Fibroblast of villous mesenchyme (primary cell): ENCODE measurements at regions not wholly inside any gene's neighbourhood (a gene's known extent, or its start where the extent isn't known, plus 50 kb on each side); places are given as distances from the start of the nearest gene placed in this dataset.
"Not testable (repeated sequence)": the region's sequence is repeated elsewhere in the genome, so short reads cannot be mapped to it uniquely, and the experiment has no call there.

Experiments used
- DNase-seq: peaks from one replicate; pipeline ENCODE4 v3.0.0-alpha.2; 2010; ENCODE audit warnings: low read depth
- H3K4me3 ChIP-seq: 2 replicates; pipeline ENCODE4 v1.5.1; 2011; ENCODE audit warnings: low read depth, mild to moderate bottlenecking, low read length
- TF ChIP-seq, protein P1 (sequence below): IDR thresholded peaks from 2 replicates; pipeline ENCODE4 v1.5.1; 2012; ENCODE audit warnings: low read depth, mild to moderate bottlenecking, low read length; ENCODE audit not compliant: insufficient read depth

DNA sequence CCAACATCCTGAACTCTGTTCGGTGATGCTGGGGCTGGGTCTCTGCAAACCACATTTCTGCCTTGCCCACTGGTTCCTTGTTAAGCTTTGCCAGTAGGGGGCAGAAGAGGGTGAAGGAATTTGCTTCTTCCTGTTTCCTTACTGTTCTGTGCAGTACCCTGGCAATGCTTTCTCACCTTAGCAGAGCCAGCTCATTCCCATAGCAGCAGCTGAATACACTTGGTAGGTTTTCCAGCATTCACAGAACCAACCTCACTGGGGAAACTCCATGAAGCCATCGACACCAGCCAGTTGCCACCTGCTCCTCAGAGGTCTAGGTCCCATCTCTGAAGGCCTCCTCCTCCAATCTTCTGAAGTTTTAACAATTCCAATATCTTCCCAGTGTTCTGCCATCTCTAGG is 308.4 kb downstream of the PDCD6IP start:
- DNase-seq = peak; percentile 3
- H3K4me3 ChIP-seq = no peak overlapping the region
- TF ChIP-seq, protein P1, sequence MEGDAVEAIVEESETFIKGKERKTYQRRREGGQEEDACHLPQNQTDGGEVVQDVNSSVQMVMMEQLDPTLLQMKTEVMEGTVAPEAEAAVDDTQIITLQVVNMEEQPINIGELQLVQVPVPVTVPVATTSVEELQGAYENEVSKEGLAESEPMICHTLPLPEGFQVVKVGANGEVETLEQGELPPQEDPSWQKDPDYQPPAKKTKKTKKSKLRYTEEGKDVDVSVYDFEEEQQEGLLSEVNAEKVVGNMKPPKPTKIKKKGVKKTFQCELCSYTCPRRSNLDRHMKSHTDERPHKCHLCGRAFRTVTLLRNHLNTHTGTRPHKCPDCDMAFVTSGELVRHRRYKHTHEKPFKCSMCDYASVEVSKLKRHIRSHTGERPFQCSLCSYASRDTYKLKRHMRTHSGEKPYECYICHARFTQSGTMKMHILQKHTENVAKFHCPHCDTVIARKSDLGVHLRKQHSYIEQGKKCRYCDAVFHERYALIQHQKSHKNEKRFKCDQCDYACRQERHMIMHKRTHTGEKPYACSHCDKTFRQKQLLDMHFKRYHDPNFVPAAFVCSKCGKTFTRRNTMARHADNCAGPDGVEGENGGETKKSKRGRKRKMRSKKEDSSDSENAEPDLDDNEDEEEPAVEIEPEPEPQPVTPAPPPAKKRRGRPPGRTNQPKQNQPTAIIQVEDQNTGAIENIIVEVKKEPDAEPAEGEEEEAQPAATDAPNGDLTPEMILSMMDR = peak; percentile 34

DNA sequence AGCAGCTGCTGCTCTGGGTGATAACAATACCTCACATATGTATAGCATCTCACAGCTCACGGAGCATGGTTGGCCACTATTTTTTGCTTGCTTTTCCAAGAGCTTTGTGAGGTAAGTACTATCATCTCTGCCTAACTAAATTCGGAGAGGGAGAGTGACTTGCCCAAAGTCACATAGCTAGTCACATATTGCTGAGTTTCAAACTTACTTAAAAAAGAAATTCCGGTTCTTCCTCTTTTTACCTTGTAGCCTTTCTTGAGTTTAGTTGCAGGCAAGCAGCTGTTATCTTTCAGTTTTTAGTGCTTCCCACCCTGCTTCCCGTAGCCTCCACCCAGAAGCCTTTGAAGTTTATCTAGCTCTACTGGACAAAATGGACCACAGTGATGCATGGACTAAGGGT is 309.2 kb downstream of the PDCD6IP start:
- TF ChIP-seq, protein P1 = no peak
- H3K4me3 ChIP-seq = no peak overlapping the region
- DNase-seq = no peak

DNA sequence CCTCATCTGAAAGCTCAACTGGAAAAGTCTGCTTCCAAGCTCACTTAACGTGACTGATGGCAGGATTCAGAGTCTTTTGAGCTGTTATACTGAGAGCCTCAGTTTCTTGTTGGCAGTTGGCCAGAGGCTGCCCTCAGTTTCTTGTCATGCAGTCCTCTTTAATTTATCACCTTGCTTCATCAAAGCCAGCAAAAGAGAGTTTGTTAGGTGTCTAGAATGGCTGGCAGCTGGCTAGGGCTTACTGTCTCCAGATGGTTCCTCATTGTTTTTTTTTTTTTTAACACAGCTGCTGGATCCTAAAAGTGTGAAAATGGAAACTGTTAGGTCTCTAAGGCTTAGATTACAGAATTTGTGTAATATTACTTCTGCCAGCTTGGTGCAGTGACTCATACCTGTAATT is 310.6 kb downstream of the PDCD6IP start:
- DNase-seq = no peak
- H3K4me3 ChIP-seq = no peak overlapping the region
- TF ChIP-seq, protein P1 = no peak

DNA sequence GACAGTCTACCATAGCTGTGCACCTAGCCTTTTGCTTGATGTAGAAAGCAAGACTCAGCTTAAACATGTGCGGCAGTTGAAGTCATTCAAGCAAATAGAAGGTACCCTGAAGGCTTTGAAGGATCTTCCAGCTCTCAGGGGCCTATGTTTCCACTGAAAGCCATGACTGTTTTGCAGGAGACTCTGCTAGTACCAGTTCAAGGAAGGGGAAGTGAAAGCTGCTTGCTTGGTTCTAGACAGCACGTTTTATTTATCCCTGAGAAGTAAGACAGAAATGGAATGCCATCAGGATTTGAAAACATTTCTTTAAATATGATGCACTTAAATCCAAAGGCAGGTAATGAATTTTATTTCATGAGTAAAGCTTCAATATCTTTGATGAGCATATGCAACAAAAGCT is 311.4 kb downstream of the PDCD6IP start:
- TF ChIP-seq, protein P1 = no peak
- no peak for DNase-seq
- H3K4me3 ChIP-seq = no peak overlapping the region

DNA sequence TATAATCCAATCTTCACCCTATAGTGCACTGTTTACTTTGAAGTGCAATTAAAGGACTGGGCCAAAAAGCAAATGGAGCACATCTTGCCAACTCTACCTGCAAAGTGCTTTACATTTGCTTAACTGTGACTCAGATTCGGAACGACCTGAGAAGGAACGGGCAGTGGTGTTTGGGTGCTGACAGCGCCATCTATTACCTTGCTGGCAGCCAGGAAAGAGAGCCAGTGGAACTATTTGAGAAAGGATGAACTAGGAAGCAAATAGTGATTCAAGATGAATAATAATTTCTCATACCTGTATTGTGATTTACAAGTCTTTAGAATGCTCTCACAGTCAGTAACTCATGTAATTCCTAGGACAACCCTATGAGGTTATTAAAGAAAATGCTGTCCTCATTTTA is 312.9 kb downstream of the PDCD6IP start:
- TF ChIP-seq, protein P1 = no peak
- no peak overlapping the region for H3K4me3 ChIP-seq
- DNase-seq = no peak

DNA sequence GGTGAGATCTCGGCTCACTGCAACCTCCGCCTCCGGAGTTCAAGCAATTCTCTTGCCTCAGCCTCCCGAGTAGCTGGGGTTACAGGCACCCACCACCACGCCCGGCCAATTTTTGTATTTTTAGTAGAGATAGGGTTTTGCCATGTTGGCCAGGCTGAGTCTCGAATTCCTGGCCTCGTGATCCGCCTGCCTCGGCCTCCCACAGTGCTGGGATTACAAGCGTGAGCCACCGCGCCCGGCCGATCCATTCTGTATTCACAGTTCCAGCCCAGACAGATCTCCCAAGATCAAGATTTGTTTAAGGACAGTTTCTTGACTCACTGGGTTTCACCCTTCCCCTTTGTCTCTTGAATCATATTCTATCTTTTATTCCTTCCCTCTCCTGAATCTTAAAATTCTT is 313.8 kb downstream of the PDCD6IP start:
- not testable (repeated sequence) for H3K4me3 ChIP-seq, DNase-seq

DNA sequence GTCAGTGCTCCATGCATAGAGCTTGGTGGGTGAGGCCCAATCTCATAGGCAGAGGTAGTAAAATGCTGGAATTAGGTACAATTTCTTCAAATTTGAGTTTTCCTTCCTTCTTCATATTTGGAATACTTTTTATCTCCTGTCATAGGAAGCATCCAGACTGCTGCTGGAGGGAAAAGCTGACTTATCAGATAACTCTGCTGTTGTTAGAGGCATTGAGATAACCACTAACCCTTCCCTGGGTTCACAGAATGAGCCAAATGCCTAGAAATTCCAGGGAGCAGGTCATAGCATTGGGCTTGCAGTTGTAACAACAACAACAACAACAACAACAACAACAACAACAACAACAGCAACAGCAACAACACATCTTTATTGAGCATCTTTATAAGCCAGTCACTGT is 332.7 kb downstream of the PDCD6IP start:
- H3K4me3 ChIP-seq = no peak overlapping the region
- DNase-seq = no peak
- TF ChIP-seq, protein P1 = no peak

DNA sequence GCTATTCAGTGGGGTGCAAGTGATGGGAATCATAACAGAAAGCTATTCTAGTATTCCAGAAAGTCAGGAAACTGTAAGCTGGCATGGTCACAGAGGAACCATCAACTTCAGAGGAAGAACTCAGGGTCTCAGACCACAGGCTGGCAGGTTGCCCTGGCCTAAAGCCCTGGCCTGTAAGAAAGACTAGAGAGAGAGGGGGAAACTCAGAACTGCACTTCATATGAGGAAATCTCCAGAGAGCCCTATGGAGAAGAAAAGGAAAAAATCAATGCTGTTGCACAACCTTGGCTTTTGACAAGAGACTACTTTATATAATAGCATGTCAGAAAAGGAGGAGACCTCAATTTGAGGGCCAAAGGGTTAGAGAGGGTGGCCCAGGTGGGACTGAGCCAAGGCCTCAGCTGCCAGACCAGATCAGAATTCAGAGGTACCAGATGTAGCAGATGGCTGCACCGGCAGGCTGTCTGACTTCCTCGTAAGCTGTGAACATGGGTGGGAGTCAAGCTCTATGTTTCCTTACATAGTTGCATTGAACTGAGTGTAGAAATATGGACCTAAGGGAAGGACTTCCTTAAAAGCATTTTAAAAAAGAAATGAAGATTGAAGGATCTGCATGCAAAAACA is 333.8 kb downstream of the PDCD6IP start:
- no peak overlapping the region for H3K4me3 ChIP-seq
- TF ChIP-seq, protein P1 = no peak
- DNase-seq = no peak
